Adrenal gland (tissue), 9 donors: ENCODE measurements at regions not wholly inside any gene's neighbourhood (a gene's known extent, or its start where the extent isn't known, plus 50 kb on each side); places are given as distances from the start of the nearest gene placed in this dataset.

Experiments used
- DNase-seq, 7 donors: peaks; one replicate each; pipeline ENCODE4 v3.0.0-alpha.2; 2019 to 2020
- H3K27ac ChIP-seq, 5 donors: fragments of 200-600 bp; sonication (generic) in 4 of 5; 1 replicate in 3 of 5; 2 replicates in 2 of 5; pipeline versions ENCODE4 v1.5.1 to v1.8.0; 2016 to 2020; ENCODE audit warnings: mild to moderate bottlenecking in 1 of 5
- H3K27me3 ChIP-seq: fragments of 200-600 bp; 2 replicates; pipeline ENCODE4 v1.8.0; 2021
- H3K36me3 ChIP-seq, 2 donors: fragments of 200-600 bp; replicated peaks in 1 of 2; 1 replicate in 1 of 2; 2 replicates in 1 of 2; pipeline versions ENCODE4 v1.5.1 to v1.8.0; 2018 to 2022
- H3K4me1 ChIP-seq, 2 donors: fragments of 200-600 bp; replicated peaks in 1 of 2; 1 replicate in 1 of 2; 2 replicates in 1 of 2; pipeline versions ENCODE4 v1.5.1 to v1.8.0; 2018 to 2021
- H3K4me3 ChIP-seq, 4 donors: fragments of 200-600 bp; sonication (generic) in 3 of 4; one replicate each; pipeline ENCODE4 v1.5.1; 2016 to 2018
- H3K9me3 ChIP-seq, 3 donors: fragments of 200-600 bp; sonication (generic) in 1 of 3; replicated peaks in 1 of 3; 1 replicate in 2 of 3; 2 replicates in 1 of 3; pipeline versions ENCODE4 v1.5.1 to v1.8.0; 2016 to 2021
- POLR2A ChIP-seq, 2 donors: fragments of 450-650 bp; IDR thresholded peaks; one replicate each; pipeline ENCODE4 v1.6.1; 2017; ENCODE audit warnings: antibody characterized with exemption in 2 of 2, mild to moderate bottlenecking in 2 of 2, moderate library complexity in 1 of 2
- WGBS, 4 donors: extraction: QIAGEN DNeasy Blood & Tissue Kit in 2 of 4; methylation state at CpG; one replicate each; pipeline versions ENCODE4 v1.1.5 to v1.1.7; 2013 to 2017; 5-methylcytosine and 5-hydroxymethylcytosine counted together
- intact Hi-C, 2 donors: fragments of 100-400 bp; cut with DNase I; formaldehyde crosslinking; loops; one replicate each; pipeline versions ENCODE4 v1.14.1 to v1.15.0; 2022 to 2023
- TF ChIP-seq, protein P1 (sequence below), 6 experiments: fragments of 450-650 bp in 4 of 6; fragments of 200-600 bp in 2 of 6; sonication (generic) in 1 of 6; IDR thresholded peaks; 1 replicate in 5 of 6; 2 replicates in 1 of 6; pipeline versions ENCODE4 v1.5.1 to v1.8.0; 2016 to 2021; ENCODE audit warnings: antibody characterized with exemption in 6 of 6, mild to moderate bottlenecking in 2 of 6, moderate library complexity in 1 of 6
- donor health status: healthy with polysubstance abuse.
- donor health status: Bipolar disorder and iron deficiency.
- donor health status: DM: yes; HTN: yes; CAD: no.
- donor health status: DM: no; HTN: no; CAD: no.
- donor health status: DM: no; HTN: no; CAD: no.

DNA sequence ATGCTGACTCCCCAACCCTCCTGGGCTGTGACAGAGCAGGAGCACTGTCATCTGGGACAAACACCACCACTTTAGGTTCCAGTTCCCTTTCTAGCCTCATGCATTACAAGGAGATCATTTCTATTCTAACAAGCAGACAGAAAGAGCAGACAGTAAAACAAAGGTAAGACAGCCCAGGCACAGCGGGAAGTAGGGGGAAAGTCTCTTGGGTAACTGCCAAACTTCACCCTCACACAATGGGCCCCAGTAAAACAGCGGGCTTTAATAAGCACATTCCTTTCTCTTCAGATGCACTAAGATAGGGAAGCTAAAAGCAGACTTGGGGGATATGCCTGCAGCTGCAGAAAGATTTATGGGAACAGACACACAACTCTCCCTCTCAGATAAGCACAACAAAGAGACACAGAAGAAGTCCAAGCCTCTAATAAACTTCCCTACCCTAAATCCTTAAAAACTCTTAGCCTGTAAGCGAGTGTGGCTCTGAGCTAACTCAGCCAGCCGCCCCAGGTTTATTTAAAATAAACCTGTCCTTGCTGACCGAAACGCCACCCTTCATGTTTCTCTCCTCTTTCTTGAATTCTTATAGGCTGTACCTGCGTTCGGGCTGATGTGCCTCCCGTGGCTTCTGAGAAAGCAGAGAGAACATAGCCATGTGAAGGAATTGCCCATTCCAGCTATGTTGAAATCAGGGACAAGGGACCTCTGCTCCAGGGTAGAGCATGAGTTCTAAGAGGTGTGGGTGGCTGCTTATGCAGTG, 726.8 kb upstream of the DDX18 start:
- no peak for DNase-seq
- no peak overlapping the region for H3K27ac ChIP-seq
- H3K4me1 ChIP-seq = no peaks in the 10 kb centered on the region
- WGBS, 4 donors = 37 to 44% (median 40%) methylated on average over 9 of the region's 9 CpGs
- H3K4me3 ChIP-seq = no peak overlapping the region
- no peak for TF ChIP-seq POLR2A (IDR thresholded peaks at IDR 0.05)
- TF ChIP-seq, protein P1, sequence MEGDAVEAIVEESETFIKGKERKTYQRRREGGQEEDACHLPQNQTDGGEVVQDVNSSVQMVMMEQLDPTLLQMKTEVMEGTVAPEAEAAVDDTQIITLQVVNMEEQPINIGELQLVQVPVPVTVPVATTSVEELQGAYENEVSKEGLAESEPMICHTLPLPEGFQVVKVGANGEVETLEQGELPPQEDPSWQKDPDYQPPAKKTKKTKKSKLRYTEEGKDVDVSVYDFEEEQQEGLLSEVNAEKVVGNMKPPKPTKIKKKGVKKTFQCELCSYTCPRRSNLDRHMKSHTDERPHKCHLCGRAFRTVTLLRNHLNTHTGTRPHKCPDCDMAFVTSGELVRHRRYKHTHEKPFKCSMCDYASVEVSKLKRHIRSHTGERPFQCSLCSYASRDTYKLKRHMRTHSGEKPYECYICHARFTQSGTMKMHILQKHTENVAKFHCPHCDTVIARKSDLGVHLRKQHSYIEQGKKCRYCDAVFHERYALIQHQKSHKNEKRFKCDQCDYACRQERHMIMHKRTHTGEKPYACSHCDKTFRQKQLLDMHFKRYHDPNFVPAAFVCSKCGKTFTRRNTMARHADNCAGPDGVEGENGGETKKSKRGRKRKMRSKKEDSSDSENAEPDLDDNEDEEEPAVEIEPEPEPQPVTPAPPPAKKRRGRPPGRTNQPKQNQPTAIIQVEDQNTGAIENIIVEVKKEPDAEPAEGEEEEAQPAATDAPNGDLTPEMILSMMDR (IDR thresholded peaks at IDR 0.05) = no peak
- H3K36me3 ChIP-seq = no peaks in the 10 kb centered on the region
- intact Hi-C loops = no loop called here
- H3K9me3 ChIP-seq = no peaks in the 10 kb centered on the region
- no peaks in the 10 kb centered on the region for H3K27me3 ChIP-seq

- Histone ChIP-seq H3K36me3 (no peaks in the 10 kb centered on the region), H3K27me3 (no peaks in the 10 kb centered on the region), H3K4me1 (no peaks in the 10 kb centered on the region), H3K4me3 (no peak overlapping the region), H3K9me3 (no peaks in the 10 kb centered on the region), H3K27ac (no peak overlapping the region)
- TF ChIP-seq POLR2A (IDR thresholded peaks at IDR 0.05) = no peak
- TF ChIP-seq, protein P1 (IDR thresholded peaks at IDR 0.05) = no peak
- no peak for DNase-seq
- intact Hi-C loops = no loop called here
- 81 to 90% (median 84%) methylated on average over 2 of the region's 2 CpGs for WGBS, 4 donors
Measured at GRCh38 chr2:117091041-117091837, 723.3 kb upstream of the DDX18 start.

- no peak for TF ChIP-seq POLR2A (IDR thresholded peaks at IDR 0.05)
- TF ChIP-seq, protein P1 (IDR thresholded peaks at IDR 0.05) = no peak
- Histone ChIP-seq H3K4me1 (no peaks in the 10 kb centered on the region), H3K27ac (no peak overlapping the region), H3K27me3 (no peaks in the 10 kb centered on the region), H3K36me3 (no peaks in the 10 kb centered on the region), H3K9me3 (no peaks in the 10 kb centered on the region), H3K4me3 (no peak overlapping the region)
- 39 to 86% (median 64%) methylated on average over 1 of the region's 1 CpG for WGBS, 4 donors
- intact Hi-C loops = no loop called here
- no peak for DNase-seq
Measured at GRCh38 chr2:117101613-117102012, 712.9 kb upstream of the DDX18 start.

- no peak overlapping the region for H3K4me3 ChIP-seq
- H3K36me3 ChIP-seq = no peaks in the 10 kb centered on the region
- no peak for TF ChIP-seq POLR2A (IDR thresholded peaks at IDR 0.05)
- TF ChIP-seq, protein P1 (IDR thresholded peaks at IDR 0.05) = no peak
- WGBS, 4 donors = 76 to 95% (median 86%) methylated on average over 3 to 9 of the region's 9 CpGs
- DNase-seq = no peak
- no peak overlapping the region for H3K27ac ChIP-seq
- H3K9me3 ChIP-seq = no peaks in the 10 kb centered on the region
- H3K4me1 ChIP-seq = no peaks in the 10 kb centered on the region
- H3K27me3 ChIP-seq = no peaks in the 10 kb centered on the region
- intact Hi-C loops = no loop called here
Measured at GRCh38 chr2:117108741-117109267, 705.7 kb upstream of the DDX18 start.
